Stomach (tissue), 8 donors: ENCODE measurements at regions not wholly inside any gene's neighbourhood (a gene's known extent, or its start where the extent isn't known, plus 50 kb on each side); places are given as distances from the start of the nearest gene placed in this dataset.

Experiments
- DNase-seq, 2 donors: peaks; one replicate each; pipeline versions ENCODE4 v3.0.0 to v3.0.0-alpha.2; 2013 to 2019
- H3K27ac ChIP-seq, 5 donors: fragments of 200-600 bp in 4 of 5; sonication (generic) in 4 of 5; one replicate each; pipeline ENCODE4 v1.5.1; 2013 to 2019; ENCODE audit warnings: mild to moderate bottlenecking in 1 of 5, moderate library complexity in 1 of 5
- H3K27me3 ChIP-seq, 3 donors: fragments of 200-600 bp; sonication (generic); one replicate each; pipeline ENCODE4 v1.5.1; 2017 to 2019; ENCODE audit warnings: mixed run types in 1 of 3
- H3K36me3 ChIP-seq, 4 donors: fragments of 200-600 bp; sonication (generic); 1 replicate in 3 of 4; 2 replicates in 1 of 4; pipeline ENCODE4 v1.5.1; 2016 to 2019
- H3K4me1 ChIP-seq, 4 donors: fragments of 200-600 bp; sonication (generic); one replicate each; pipeline ENCODE4 v1.5.1; 2016 to 2019
- H3K4me3 ChIP-seq, 4 donors: fragments of 200-600 bp; sonication (generic) in 3 of 4; one replicate each; pipeline ENCODE4 v1.5.1; 2016 to 2019; ENCODE audit warnings: mild to moderate bottlenecking in 1 of 4
- H3K9me3 ChIP-seq, 4 donors: fragments of 200-600 bp; sonication (generic); one replicate each; pipeline ENCODE4 v1.5.1; 2016 to 2019
- EP300 ChIP-seq: sonication (generic); formaldehyde crosslinking; IDR thresholded peaks from one replicate; pipeline ENCODE4 v1.6.1; 2017; ENCODE audit warnings: antibody characterized with exemption
- POLR2A ChIP-seq, 4 donors: fragments of 450-650 bp; IDR thresholded peaks; one replicate each; pipeline ENCODE4 v1.6.1; 2016; ENCODE audit warnings: antibody characterized with exemption in 4 of 4, control low read depth in 2 of 4, mild to moderate bottlenecking in 1 of 4, moderate library complexity in 1 of 4
- POLR2AphosphoS5 ChIP-seq, 3 donors: sonication (generic); formaldehyde crosslinking; IDR thresholded peaks; one replicate each; pipeline ENCODE4 v1.6.1; 2016; ENCODE audit warnings: antibody characterized with exemption in 3 of 3
- WGBS, 5 donors: extraction: QIAGEN DNeasy Blood & Tissue Kit in 3 of 5; methylation state at CpG; one replicate each; pipeline versions ENCODE4 v1.1.5 to v1.1.7; 2013 to 2018; 5-methylcytosine and 5-hydroxymethylcytosine counted together
- intact Hi-C: fragments of 100-400 bp; cut with DNase I; formaldehyde crosslinking; loops from one replicate; pipeline ENCODE4 v1.15.1; 2023; ENCODE audit warnings: low total_unique reads
- TF ChIP-seq, protein P1 (sequence below), 7 experiments: fragments of 450-650 bp in 4 of 7; fragments of 200-600 bp in 3 of 7; sonication (generic) in 3 of 7; IDR thresholded peaks; one replicate each; pipeline ENCODE4 v1.5.1; 2016 to 2019; ENCODE audit warnings: antibody characterized with exemption in 7 of 7, control low read depth in 2 of 7, mild to moderate bottlenecking in 1 of 7
- donor health status: healthy with polysubstance abuse.
- donor health status: Bipolar disorder and iron deficiency.
- donor health status: healthy.

DNA sequence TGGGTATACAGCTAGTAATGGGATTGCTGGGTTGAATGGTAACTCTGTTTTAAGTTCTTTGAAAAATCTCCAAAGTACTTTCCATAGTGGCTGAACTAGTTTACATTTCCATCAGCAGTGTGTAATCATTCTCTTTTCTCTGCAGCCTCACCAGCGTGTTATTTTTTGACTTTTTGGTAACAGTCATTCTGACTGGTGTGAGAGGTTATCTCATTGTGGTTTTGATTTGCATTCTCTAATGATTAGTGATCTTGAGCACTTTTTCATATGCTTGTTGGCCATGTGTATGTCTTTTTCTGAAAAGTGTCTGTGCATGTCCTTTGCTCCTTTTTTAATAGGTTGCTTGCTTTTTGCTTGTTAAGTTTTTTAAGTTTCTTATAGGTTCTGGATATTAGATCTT lies 194.2 kb upstream of the PHACTR1 start:
- no peak for DNase-seq
- intact Hi-C loops: no loop called here

DNA sequence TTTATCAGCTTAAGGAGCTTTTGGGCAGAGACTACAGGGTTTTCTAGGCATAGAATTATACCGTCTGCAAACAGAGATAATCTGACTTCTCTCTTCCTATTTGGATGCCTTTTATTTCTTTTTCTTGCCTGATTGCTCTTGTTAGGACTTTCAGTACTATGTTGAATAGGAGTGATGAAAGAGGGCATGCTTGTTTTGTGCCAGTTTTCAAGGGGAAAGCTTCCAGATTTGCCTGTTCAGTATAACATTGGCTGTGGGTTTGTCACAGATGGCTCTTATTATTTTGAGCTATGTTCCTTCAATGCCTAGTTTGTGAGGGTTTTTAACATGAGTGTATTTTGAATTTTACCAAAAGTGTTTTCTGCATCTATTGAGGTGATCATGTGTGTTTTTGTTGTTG lies 192.8 kb upstream of the PHACTR1 start:
- TF ChIP-seq POLR2A (IDR thresholded peaks at IDR 0.05) (no peak), POLR2AphosphoS5 (IDR thresholded peaks at IDR 0.05) (no peak), EP300 (no peak)
- TF ChIP-seq, protein P1, sequence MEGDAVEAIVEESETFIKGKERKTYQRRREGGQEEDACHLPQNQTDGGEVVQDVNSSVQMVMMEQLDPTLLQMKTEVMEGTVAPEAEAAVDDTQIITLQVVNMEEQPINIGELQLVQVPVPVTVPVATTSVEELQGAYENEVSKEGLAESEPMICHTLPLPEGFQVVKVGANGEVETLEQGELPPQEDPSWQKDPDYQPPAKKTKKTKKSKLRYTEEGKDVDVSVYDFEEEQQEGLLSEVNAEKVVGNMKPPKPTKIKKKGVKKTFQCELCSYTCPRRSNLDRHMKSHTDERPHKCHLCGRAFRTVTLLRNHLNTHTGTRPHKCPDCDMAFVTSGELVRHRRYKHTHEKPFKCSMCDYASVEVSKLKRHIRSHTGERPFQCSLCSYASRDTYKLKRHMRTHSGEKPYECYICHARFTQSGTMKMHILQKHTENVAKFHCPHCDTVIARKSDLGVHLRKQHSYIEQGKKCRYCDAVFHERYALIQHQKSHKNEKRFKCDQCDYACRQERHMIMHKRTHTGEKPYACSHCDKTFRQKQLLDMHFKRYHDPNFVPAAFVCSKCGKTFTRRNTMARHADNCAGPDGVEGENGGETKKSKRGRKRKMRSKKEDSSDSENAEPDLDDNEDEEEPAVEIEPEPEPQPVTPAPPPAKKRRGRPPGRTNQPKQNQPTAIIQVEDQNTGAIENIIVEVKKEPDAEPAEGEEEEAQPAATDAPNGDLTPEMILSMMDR (IDR thresholded peaks at IDR 0.05): no peak
- WGBS, 5 donors: 70 to 91% (median 76%) methylated on average over 1 of the region's 1 CpG

More for the DNA sequence above, 194.2 kb upstream of the PHACTR1 start:
- no peaks in the 10 kb centered on the region for H3K27me3 ChIP-seq
- TF ChIP-seq EP300 (no peak), POLR2A (IDR thresholded peaks at IDR 0.05) (no peak), POLR2AphosphoS5 (IDR thresholded peaks at IDR 0.05) (no peak)
- TF ChIP-seq, protein P1 (IDR thresholded peaks at IDR 0.05): no peak
- peaks cover 0 to 3% (median 0%) of the 10 kb centered on the region in 4 donors for H3K9me3 ChIP-seq
- no peaks in the 10 kb centered on the region for H3K4me1 ChIP-seq
- H3K36me3 ChIP-seq: no peaks in the 10 kb centered on the region
- 23 to 52% (median 33%) methylated on average over 1 of the region's 1 CpG for WGBS, 5 donors
- no peak overlapping the region for H3K4me3 ChIP-seq
- H3K27ac ChIP-seq: no peak overlapping the region

DNA sequence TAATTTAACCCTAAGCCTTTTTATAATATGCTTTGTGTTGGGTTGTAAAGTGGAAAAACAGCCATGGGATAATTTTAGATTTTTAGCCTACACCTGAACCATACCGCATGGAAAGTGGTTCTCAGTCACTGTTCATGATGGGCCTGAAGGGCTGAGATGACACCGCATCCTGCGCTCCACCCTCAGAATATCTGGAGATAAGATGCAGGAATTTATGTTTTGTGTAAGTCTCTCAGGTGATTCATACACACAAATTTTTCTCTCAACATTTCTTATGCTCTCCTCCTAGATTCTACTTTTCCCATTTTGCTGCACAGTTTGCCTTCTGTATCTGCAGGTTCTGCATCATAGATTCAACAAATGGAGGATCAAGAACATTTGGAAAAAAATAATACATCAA lies 191.3 kb upstream of the PHACTR1 start:
- WGBS, 5 donors: 77 to 99% (median 98%) methylated on average over 3 of the region's 3 CpGs
- TF ChIP-seq POLR2AphosphoS5 (IDR thresholded peaks at IDR 0.05): no peak
- intact Hi-C loops: no loop called here
- peaks cover 0 to 3% (median 0%) of the 10 kb centered on the region in 4 donors for H3K9me3 ChIP-seq
- H3K27me3 ChIP-seq: no peaks in the 10 kb centered on the region
- no peak for DNase-seq
- no peak overlapping the region for H3K4me3 ChIP-seq
- no peaks in the 10 kb centered on the region for H3K36me3 ChIP-seq
- H3K4me1 ChIP-seq: peaks cover 0 to 13% (median 0%) of the 10 kb centered on the region in 4 donors
- no peak overlapping the region for H3K27ac ChIP-seq

More for the DNA sequence above, 192.8 kb upstream of the PHACTR1 start:
- intact Hi-C loops: no loop called here
- Histone ChIP-seq H3K36me3 (no peaks in the 10 kb centered on the region), H3K4me1 (peaks cover 0 to 8% (median 0%) of the 10 kb centered on the region in 4 donors), H3K27ac (no peak overlapping the region), H3K9me3 (peaks cover 0 to 3% (median 0%) of the 10 kb centered on the region in 4 donors), H3K4me3 (no peak overlapping the region), H3K27me3 (no peaks in the 10 kb centered on the region)
- DNase-seq: no peak

DNA sequence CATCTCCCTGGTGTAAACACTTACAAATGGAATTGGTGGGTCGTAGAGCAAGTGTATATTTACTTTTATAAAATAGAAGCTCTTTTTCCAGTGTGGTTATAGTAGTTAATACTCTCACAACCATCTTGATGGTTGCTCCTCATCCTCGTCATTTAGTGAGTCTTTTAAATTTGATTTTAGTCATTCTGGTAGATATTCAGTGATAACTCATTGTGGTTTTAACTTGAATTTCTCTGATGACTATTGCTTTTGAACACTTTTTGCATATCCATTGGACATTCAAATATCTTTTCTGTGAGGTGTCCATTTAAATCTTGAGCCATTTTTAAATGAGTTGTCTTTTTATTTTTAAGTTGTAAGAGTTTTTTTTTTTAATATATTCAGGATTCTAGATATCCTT lies 189.2 kb upstream of the PHACTR1 start:
- TF ChIP-seq, protein P1 (IDR thresholded peaks at IDR 0.05): no peak
- TF ChIP-seq EP300 (no peak), POLR2A (IDR thresholded peaks at IDR 0.05) (no peak), POLR2AphosphoS5 (IDR thresholded peaks at IDR 0.05) (no peak)
- H3K27ac ChIP-seq: no peak overlapping the region
- WGBS, 5 donors: 49 to 70% (median 55%) methylated on average over 2 of the region's 2 CpGs
- no peak overlapping the region for H3K4me3 ChIP-seq
- peaks cover 0 to 13% (median 0%) of the 10 kb centered on the region in 4 donors for H3K4me1 ChIP-seq
- peaks cover 0 to 3% (median 0%) of the 10 kb centered on the region in 4 donors for H3K9me3 ChIP-seq
- H3K27me3 ChIP-seq: no peaks in the 10 kb centered on the region
- no peak for DNase-seq
- intact Hi-C loops: no loop called here
- no peaks in the 10 kb centered on the region for H3K36me3 ChIP-seq

DNA sequence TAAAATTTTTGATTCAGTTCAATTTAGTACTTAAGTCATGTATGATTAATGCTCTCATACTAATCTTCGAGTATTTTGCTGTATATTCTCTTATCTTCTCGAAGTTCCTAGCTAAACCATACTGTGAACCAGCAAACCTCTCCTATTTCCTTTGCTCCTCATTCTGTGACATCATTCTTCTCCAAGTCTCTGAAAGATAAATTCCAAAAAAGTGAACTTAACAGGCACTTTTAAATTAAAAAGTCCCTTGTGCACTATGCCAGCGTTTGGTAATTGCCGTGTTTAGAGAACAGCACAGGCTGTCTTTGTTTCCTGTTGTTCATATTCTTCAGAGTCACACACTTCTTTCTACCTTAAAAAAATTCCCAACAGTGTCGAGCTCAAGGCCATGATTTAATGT lies 188.4 kb upstream of the PHACTR1 start:
- Histone ChIP-seq H3K4me1 (peaks cover 0 to 13% (median 0%) of the 10 kb centered on the region in 4 donors), H3K36me3 (no peaks in the 10 kb centered on the region), H3K9me3 (peaks cover 0 to 3% (median 0%) of the 10 kb centered on the region in 4 donors), H3K4me3 (no peak overlapping the region), H3K27me3 (no peaks in the 10 kb centered on the region), H3K27ac (no peak overlapping the region)
- TF ChIP-seq POLR2AphosphoS5 (IDR thresholded peaks at IDR 0.05) (no peak), EP300 (no peak), POLR2A (IDR thresholded peaks at IDR 0.05) (no peak)
- TF ChIP-seq, protein P1 (IDR thresholded peaks at IDR 0.05): no peak
- WGBS, 5 donors: 46 to 70% (median 53%) methylated on average over 5 of the region's 5 CpGs
- intact Hi-C loops: no loop called here
- no peak for DNase-seq
